Endothelial cell of umbilical vein (primary cell): ENCODE measurements at regions not wholly inside any gene's neighbourhood (a gene's known extent, or its start where the extent isn't known, plus 50 kb on each side); places are given as distances from the start of the nearest gene placed in this dataset.

Source experiments
- EZH2 ChIP-seq: IDR thresholded peaks from 2 replicates; pipeline ENCODE4 v1.6.1; 2012; ENCODE audit warnings: borderline replicate concordance, low read depth, mild to moderate bottlenecking, moderate library complexity, low read length, inconsistent platforms; ENCODE audit not compliant: severe bottlenecking
- FOS ChIP-seq: IDR thresholded peaks from 2 replicates; pipeline ENCODE4 v1.6.1; 2011; ENCODE audit warnings: mild to moderate bottlenecking, low read length, moderate library complexity, borderline replicate concordance; ENCODE audit not compliant: insufficient read depth
- GATA2 ChIP-seq: IDR thresholded peaks from 2 replicates; pipeline ENCODE4 v1.7.0; 2011; ENCODE audit warnings: low read depth, mild to moderate bottlenecking, moderate library complexity, mixed read lengths, low read length; ENCODE audit not compliant: insufficient read length, insufficient read depth
- JUN ChIP-seq: IDR thresholded peaks from 2 replicates; pipeline ENCODE4 v1.6.1; 2011; ENCODE audit warnings: borderline replicate concordance, low read depth; ENCODE audit not compliant: insufficient read length, insufficient read depth
- MAX ChIP-seq: IDR thresholded peaks from 2 replicates; pipeline ENCODE4 v1.6.1; 2011; ENCODE audit not compliant: insufficient read depth, insufficient read length
- MYC ChIP-seq: IDR thresholded peaks from one replicate; pipeline ENCODE4 v1.6.1; 2011; ENCODE audit warnings: mild to moderate bottlenecking, low read depth, low read length
- POLR2A ChIP-seq: IDR thresholded peaks from 2 replicates; pipeline ENCODE4 v1.6.1; 2012; ENCODE audit warnings: low read depth, mild to moderate bottlenecking, control low read depth, low read length
- POLR2AphosphoS5 ChIP-seq: IDR thresholded peaks from 2 replicates; pipeline ENCODE4 v1.6.1; 2012; ENCODE audit warnings: low read depth, mild to moderate bottlenecking, control low read depth, low read length, moderate library complexity; ENCODE audit not compliant: insufficient read depth
- TF ChIP-seq, protein P1 (sequence below), 2 donors: IDR thresholded peaks; 1 replicate in 1 of 2; 2 replicates in 1 of 2; pipeline ENCODE4 v1.5.1; 2011; ENCODE audit warnings: low read length in 2 of 2, mild to moderate bottlenecking in 2 of 2, moderate library complexity in 2 of 2, control low read depth in 1 of 2, inconsistent platforms in 1 of 2, low read depth in 1 of 2; ENCODE audit not compliant: insufficient read depth in 1 of 2; ENCODE audit errors: extremely low read depth in 1 of 2

DNA sequence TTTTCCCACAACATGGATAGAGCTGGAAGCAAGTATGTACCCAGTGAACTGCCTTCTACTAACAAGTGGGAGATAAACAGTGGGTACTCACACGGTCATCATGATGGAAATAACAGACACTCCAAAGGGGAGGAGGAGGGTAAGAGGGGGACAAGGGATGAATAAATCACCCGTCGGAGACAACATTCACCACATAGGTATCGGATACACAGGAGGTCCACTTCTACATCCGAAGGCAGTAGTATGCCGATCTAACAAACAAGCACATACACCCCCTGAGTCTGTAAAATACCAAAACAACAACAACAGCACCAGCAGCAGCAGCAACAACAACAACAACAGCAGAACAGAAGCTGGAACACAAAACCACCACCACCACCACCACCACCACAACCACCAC lies 1943.2 kb upstream of the DEFB115 start:
- TF ChIP-seq FOS (no peak), JUN (no peak), POLR2A (no peak), POLR2AphosphoS5 (no peak), MAX (no peak), EZH2 (no peak), MYC (no peak), GATA2 (no peak)
- TF ChIP-seq, protein P1, sequence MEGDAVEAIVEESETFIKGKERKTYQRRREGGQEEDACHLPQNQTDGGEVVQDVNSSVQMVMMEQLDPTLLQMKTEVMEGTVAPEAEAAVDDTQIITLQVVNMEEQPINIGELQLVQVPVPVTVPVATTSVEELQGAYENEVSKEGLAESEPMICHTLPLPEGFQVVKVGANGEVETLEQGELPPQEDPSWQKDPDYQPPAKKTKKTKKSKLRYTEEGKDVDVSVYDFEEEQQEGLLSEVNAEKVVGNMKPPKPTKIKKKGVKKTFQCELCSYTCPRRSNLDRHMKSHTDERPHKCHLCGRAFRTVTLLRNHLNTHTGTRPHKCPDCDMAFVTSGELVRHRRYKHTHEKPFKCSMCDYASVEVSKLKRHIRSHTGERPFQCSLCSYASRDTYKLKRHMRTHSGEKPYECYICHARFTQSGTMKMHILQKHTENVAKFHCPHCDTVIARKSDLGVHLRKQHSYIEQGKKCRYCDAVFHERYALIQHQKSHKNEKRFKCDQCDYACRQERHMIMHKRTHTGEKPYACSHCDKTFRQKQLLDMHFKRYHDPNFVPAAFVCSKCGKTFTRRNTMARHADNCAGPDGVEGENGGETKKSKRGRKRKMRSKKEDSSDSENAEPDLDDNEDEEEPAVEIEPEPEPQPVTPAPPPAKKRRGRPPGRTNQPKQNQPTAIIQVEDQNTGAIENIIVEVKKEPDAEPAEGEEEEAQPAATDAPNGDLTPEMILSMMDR (IDR thresholded peaks at IDR 0.05; ENCODE audit: extremely low read depth in 1 of 2, insufficient read depth in 1 of 2, low read depth in 1 of 2, low read length in 2 of 2), result no peak
